SK-N-SH treated with all-trans-retinoic acid at 6 μM for 48 hours (cell line): ENCODE measurements at regions not wholly inside any gene's neighbourhood (a gene's known extent, or its start where the extent isn't known, plus 50 kb on each side); places are given as distances from the start of the nearest gene placed in this dataset.

Experiments used
- ARNTL ChIP-seq: fragments of 450-650 bp; formaldehyde crosslinking; IDR thresholded peaks from 2 replicates; pipeline ENCODE4 v1.5.0; 2020; ENCODE audit warnings: low read depth, mild to moderate bottlenecking, moderate library complexity, borderline replicate concordance
- ISL1 ChIP-seq: fragments of 250-450 bp; sonication (Bioruptor Pico); IDR thresholded peaks from 2 replicates; pipeline ENCODE4 v2.1.2; 2022; ENCODE audit warnings: mild to moderate bottlenecking, moderate library complexity
- PPARA ChIP-seq: fragments of 250-450 bp; sonication (Bioruptor Pico); IDR thresholded peaks from 2 replicates; pipeline ENCODE4 v1.5.0; 2020; ENCODE audit warnings: mild to moderate bottlenecking, borderline replicate concordance
- SNAI2 ChIP-seq: fragments of 250-450 bp; sonication (Bioruptor Pico); IDR thresholded peaks from 2 replicates; pipeline ENCODE4 v1.5.0; 2020; ENCODE audit warnings: mild to moderate bottlenecking, moderate library complexity
- TOX ChIP-seq: fragments of 250-450 bp; sonication (Bioruptor Pico); IDR thresholded peaks from 2 replicates; pipeline ENCODE4 v1.8.0; 2021; ENCODE audit warnings: mild to moderate bottlenecking, moderate library complexity, borderline replicate concordance
- ZFP3 ChIP-seq: fragments of 250-450 bp; sonication (Bioruptor Pico); IDR thresholded peaks from 2 replicates; pipeline ENCODE4 v1.5.0; 2020; ENCODE audit warnings: mild to moderate bottlenecking, moderate library complexity
- ZFP30 ChIP-seq: fragments of 450-650 bp; formaldehyde crosslinking; IDR thresholded peaks from 2 replicates; pipeline ENCODE4 v1.5.0; 2022; ENCODE audit warnings: mild to moderate bottlenecking, moderate library complexity
- ZNF70 ChIP-seq: fragments of 450-650 bp; formaldehyde crosslinking; IDR thresholded peaks from 2 replicates; pipeline ENCODE4 v1.5.0; 2020; ENCODE audit warnings: mild to moderate bottlenecking, moderate library complexity
- ZNF8 ChIP-seq: fragments of 450-650 bp; formaldehyde crosslinking; IDR thresholded peaks from 2 replicates; pipeline ENCODE4 v1.5.0; 2020; ENCODE audit warnings: mild to moderate bottlenecking, moderate library complexity
- TF ChIP-seq, protein P1 (sequence below): fragments of 250-450 bp; sonication (Bioruptor Pico); IDR thresholded peaks from 2 replicates; pipeline ENCODE4 v1.8.0; 2020; ENCODE audit warnings: mild to moderate bottlenecking, moderate library complexity, borderline replicate concordance
- TF ChIP-seq, protein P2 (sequence below): fragments of 250-450 bp; sonication (Bioruptor Pico); IDR thresholded peaks from 2 replicates; pipeline ENCODE4 v1.5.1; 2020; ENCODE audit warnings: low read depth, mild to moderate bottlenecking, moderate library complexity
- TF ChIP-seq, protein P3 (sequence below): fragments of 250-450 bp; sonication (Bioruptor Pico); IDR thresholded peaks from 2 replicates; pipeline ENCODE4 v1.8.0; 2021; ENCODE audit warnings: low read depth, mild to moderate bottlenecking, moderate library complexity, borderline replicate concordance
- TF ChIP-seq, protein P4 (sequence below): fragments of 250-450 bp; sonication (Bioruptor Pico); IDR thresholded peaks from 2 replicates; pipeline ENCODE4 v1.5.1; 2021; ENCODE audit warnings: mild to moderate bottlenecking, moderate library complexity

DNA sequence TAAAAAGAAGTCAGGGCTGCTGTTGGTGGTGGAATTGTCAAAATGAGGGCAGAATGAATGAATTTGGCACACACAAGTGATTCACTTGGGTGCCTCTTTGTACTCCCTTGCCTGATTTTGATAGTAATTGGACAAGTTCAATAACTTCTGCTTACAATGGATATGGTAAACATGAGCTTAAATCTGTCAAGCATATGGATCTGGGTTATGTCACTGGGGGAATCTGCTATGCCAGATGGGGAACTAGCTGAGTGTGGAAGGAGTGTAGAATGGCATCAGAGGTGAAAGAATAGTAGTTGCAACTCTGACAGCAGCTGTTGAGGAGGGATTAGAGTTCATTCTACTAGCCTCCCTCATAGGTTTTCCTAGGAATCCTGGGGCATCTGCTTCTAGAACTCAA, 724.2 kb upstream of the CDH8 start:
- TF ChIP-seq ZNF70 (CRISPR knock-in tag) (no peak), ARNTL (CRISPR knock-in tag) (no peak), SNAI2 (CRISPR knock-in tag) (no peak), ZFP3 (CRISPR knock-in tag) (no peak), PPARA (CRISPR knock-in tag) (no peak), ZFP30 (CRISPR knock-in tag) (no peak), TOX (CRISPR knock-in tag) (no peak), ZNF8 (CRISPR knock-in tag) (no peak), ISL1 (no peak)
- TF ChIP-seq, protein P1, sequence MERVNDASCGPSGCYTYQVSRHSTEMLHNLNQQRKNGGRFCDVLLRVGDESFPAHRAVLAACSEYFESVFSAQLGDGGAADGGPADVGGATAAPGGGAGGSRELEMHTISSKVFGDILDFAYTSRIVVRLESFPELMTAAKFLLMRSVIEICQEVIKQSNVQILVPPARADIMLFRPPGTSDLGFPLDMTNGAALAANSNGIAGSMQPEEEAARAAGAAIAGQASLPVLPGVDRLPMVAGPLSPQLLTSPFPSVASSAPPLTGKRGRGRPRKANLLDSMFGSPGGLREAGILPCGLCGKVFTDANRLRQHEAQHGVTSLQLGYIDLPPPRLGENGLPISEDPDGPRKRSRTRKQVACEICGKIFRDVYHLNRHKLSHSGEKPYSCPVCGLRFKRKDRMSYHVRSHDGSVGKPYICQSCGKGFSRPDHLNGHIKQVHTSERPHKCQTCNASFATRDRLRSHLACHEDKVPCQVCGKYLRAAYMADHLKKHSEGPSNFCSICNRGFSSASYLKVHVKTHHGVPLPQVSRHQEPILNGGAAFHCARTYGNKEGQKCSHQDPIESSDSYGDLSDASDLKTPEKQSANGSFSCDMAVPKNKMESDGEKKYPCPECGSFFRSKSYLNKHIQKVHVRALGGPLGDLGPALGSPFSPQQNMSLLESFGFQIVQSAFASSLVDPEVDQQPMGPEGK (CRISPR knock-in tag), result no peak
- TF ChIP-seq, protein P2, sequence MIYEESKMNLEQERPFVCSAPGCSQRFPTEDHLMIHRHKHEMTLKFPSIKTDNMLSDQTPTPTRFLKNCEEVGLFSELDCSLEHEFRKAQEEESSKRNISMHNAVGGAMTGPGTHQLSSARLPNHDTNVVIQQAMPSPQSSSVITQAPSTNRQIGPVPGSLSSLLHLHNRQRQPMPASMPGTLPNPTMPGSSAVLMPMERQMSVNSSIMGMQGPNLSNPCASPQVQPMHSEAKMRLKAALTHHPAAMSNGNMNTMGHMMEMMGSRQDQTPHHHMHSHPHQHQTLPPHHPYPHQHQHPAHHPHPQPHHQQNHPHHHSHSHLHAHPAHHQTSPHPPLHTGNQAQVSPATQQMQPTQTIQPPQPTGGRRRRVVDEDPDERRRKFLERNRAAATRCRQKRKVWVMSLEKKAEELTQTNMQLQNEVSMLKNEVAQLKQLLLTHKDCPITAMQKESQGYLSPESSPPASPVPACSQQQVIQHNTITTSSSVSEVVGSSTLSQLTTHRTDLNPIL, result no peak
- TF ChIP-seq, protein P3, sequence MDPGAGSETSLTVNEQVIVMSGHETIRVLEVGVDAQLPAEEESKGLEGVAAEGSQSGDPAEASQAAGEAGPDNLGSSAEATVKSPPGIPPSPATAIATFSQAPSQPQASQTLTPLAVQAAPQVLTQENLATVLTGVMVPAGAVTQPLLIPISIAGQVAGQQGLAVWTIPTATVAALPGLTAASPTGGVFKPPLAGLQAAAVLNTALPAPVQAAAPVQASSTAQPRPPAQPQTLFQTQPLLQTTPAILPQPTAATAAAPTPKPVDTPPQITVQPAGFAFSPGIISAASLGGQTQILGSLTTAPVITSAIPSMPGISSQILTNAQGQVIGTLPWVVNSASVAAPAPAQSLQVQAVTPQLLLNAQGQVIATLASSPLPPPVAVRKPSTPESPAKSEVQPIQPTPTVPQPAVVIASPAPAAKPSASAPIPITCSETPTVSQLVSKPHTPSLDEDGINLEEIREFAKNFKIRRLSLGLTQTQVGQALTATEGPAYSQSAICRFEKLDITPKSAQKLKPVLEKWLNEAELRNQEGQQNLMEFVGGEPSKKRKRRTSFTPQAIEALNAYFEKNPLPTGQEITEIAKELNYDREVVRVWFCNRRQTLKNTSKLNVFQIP (CRISPR knock-in tag), result no peak
- TF ChIP-seq, protein P4, sequence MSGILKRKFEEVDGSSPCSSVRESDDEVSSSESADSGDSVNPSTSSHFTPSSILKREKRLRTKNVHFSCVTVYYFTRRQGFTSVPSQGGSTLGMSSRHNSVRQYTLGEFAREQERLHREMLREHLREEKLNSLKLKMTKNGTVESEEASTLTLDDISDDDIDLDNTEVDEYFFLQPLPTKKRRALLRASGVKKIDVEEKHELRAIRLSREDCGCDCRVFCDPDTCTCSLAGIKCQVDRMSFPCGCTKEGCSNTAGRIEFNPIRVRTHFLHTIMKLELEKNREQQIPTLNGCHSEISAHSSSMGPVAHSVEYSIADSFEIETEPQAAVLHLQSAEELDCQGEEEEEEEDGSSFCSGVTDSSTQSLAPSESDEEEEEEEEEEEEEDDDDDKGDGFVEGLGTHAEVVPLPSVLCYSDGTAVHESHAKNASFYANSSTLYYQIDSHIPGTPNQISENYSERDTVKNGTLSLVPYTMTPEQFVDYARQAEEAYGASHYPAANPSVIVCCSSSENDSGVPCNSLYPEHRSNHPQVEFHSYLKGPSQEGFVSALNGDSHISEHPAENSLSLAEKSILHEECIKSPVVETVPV, result no peak
